ENCODE measurements at regions not wholly inside any gene's neighbourhood (a gene's known extent, or its start where the extent isn't known, plus 50 kb on each side); places are given as distances from the start of the nearest gene placed in this dataset.

DNA sequence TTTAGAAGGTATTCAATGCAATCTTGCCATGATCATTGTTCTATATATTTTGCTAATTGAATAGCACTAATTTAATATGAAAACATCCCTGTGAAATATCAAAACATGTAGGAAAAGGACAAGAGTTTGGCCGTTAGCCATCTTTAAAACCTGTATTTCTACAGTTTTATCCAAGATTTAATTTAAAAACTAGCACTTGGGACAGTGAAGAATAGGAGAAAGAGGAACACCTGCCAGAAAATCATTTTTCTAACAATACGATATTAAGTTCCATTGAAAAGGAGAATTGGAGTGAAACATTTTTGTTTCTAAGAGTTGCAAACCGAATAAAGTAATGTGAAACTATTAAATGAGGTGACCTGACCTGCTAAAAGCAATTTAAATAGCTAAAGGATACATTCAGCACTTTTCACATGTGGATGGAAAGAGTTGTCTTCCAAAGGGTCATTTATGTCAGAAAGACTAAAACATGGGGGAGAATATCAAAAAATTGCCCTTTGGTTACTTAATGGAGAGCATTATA, 1673.6 kb upstream of the MIR17HG start:
- Histone ChIP-seq H3K36me3 (no peaks in the 10 kb centered on the region), H3K27ac (no peak overlapping the region), H3K27me3 (ENCODE audit: low read depth) (no peaks in the 10 kb centered on the region), H3K4me1 (no peaks in the 10 kb centered on the region), H3K4me3 (no peak overlapping the region), H3K9me3 (no peaks in the 10 kb centered on the region)
- DNase-seq (no peak), ATAC-seq (no peak)
- no peak for TF ChIP-seq CTCF (IDR thresholded peaks at IDR 0.05)
- intact Hi-C loops (cut with DNase I) = no loop called here

GRCh38 chr13:89678466-89679121, 1668.9 kb upstream of the MIR17HG start:
- no peak overlapping the region for H3K4me3 ChIP-seq
- intact Hi-C loops (cut with DNase I) = no loop called here
- TF ChIP-seq CTCF (IDR thresholded peaks at IDR 0.05) = no peak
- ATAC-seq = no peak
- no peak overlapping the region for H3K27ac ChIP-seq
- H3K4me1 ChIP-seq = no peaks in the 10 kb centered on the region
- H3K36me3 ChIP-seq = no peaks in the 10 kb centered on the region
- no peaks in the 10 kb centered on the region for H3K27me3 ChIP-seq (ENCODE audit: low read depth)
- DNase-seq = no peak
- H3K9me3 ChIP-seq = no peaks in the 10 kb centered on the region

- Histone ChIP-seq H3K4me3 (no peak overlapping the region), H3K27ac (no peak overlapping the region), H3K27me3 (ENCODE audit: low read depth) (no peaks in the 10 kb centered on the region), H3K9me3 (no peaks in the 10 kb centered on the region), H3K4me1 (no peaks in the 10 kb centered on the region), H3K36me3 (no peaks in the 10 kb centered on the region)
- TF ChIP-seq CTCF (IDR thresholded peaks at IDR 0.05) = no peak
- intact Hi-C loops (cut with DNase I) = no loop called here
- DNase-seq (no peak), ATAC-seq (no peak)
Measured at GRCh38 chr13:89684896-89685295, 1662.6 kb upstream of the MIR17HG start.

DNA sequence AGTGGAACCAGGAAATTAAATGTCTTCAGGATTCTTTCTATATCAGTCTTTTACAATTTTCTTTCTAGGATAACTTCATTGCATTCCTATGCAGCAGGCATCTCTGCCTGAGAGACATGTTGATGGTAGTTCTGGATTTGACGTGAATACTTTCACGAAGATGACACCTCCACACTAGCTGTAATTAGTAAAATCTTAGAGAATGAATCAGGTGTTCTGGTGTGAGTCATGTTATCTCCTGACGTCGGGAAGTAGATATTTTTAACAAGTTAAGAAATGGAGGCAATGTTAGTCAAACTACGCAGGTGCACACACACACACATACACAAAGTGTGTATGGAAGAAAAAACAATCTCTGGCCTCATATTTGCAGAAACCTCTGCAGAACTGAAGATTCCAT, 1661.3 kb upstream of the MIR17HG start:
- Histone ChIP-seq H3K4me1 (no peaks in the 10 kb centered on the region), H3K4me3 (no peak overlapping the region), H3K9me3 (no peaks in the 10 kb centered on the region), H3K27me3 (ENCODE audit: low read depth) (no peaks in the 10 kb centered on the region), H3K36me3 (no peaks in the 10 kb centered on the region), H3K27ac (no peak overlapping the region)
- intact Hi-C loops (cut with DNase I) = no loop called here
- ATAC-seq (no peak), DNase-seq (no peak)
- no peak for TF ChIP-seq CTCF (IDR thresholded peaks at IDR 0.05)

DNA sequence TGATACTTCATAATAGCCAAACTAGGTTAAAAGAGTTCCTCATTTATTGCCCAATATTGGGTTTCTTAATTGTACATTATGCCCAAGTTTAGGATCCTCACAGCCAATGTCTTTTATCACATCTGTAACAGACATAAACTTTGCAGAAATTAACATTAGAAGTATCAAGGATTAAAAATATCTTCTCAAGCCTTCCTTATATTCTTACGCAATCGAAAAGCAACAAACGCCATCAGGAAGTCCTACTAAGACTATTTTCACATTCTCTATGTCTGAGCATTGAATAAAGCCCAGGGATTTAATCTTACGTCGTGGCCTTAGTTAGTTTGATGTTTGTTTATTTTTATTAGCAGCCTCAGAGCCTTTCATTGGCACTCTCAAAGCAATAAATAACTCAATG, 1660.4 kb upstream of the MIR17HG start:
- ATAC-seq = no peak
- TF ChIP-seq CTCF (IDR thresholded peaks at IDR 0.05) = no peak
- intact Hi-C loops (cut with DNase I) = no loop called here
- no peaks in the 10 kb centered on the region for H3K4me1 ChIP-seq
- H3K27me3 ChIP-seq (ENCODE audit: low read depth) = no peaks in the 10 kb centered on the region
- DNase-seq = no peak
- H3K4me3 ChIP-seq = no peak overlapping the region
- H3K36me3 ChIP-seq = no peaks in the 10 kb centered on the region
- H3K27ac ChIP-seq = no peak overlapping the region
- H3K9me3 ChIP-seq = no peaks in the 10 kb centered on the region

Data from lower lobe of right lung (tissue), 2 donors.